Fibroblast of lung (primary cell): ENCODE measurements at regions not wholly inside any gene's neighbourhood (a gene's known extent, or its start where the extent isn't known, plus 50 kb on each side); places are given as distances from the start of the nearest gene placed in this dataset.

ENCODE experiments used
- CTCF ChIP-seq, 2 donors: IDR thresholded peaks in 1 of 2; conservative IDR thresholded peaks in 1 of 2; 1 replicate in 1 of 2; 2 replicates in 1 of 2; pipeline ENCODE4 v1.5.1; 2011 to 2012; ENCODE audit warnings: low read length in 2 of 2, control low read depth in 1 of 2, inconsistent platforms in 1 of 2, low read depth in 1 of 2, mild to moderate bottlenecking in 1 of 2
- EZH2 ChIP-seq: IDR thresholded peaks from 2 replicates; pipeline ENCODE4 v1.5.1; 2012; ENCODE audit warnings: low read length, control low read depth, mild to moderate bottlenecking; ENCODE audit errors: missing control alignments

- TF ChIP-seq CTCF (conservative IDR thresholded peaks at IDR 0.05 in 1 of 2, IDR thresholded peaks at IDR 0.05 in 1 of 2; ENCODE audit: low read depth in 1 of 2, low read length in 2 of 2) (no peak), EZH2 (no peak)
Observed at GRCh38 chr21:43297391-43297981, 128.7 kb downstream of the CRYAA start.
